Keratinocyte (primary cell): ENCODE measurements at regions not wholly inside any gene's neighbourhood (a gene's known extent, or its start where the extent isn't known, plus 50 kb on each side); places are given as distances from the start of the nearest gene placed in this dataset.

Source experiments
- DNase-seq: peaks from one replicate; pipeline ENCODE4 v3.0.0-alpha.2; 2011; ENCODE audit warnings: low read depth, missing footprints, low spot score
- FAIRE-seq: peaks from 2 replicates; lab custom pipeline; 2011; peaks lifted over from hg19 to GRCh38; lab: Jason Lieb, UNC
- H2AFZ ChIP-seq: 2 replicates; pipeline ENCODE4 v1.6.0; 2012; ENCODE audit warnings: low read length, control low read depth, inconsistent platforms; ENCODE audit not compliant: control insufficient read depth
- H3K27ac ChIP-seq: 2 replicates; pipeline ENCODE4 v1.5.1; 2011; ENCODE audit warnings: low read length; ENCODE audit not compliant: control insufficient read depth, insufficient read depth
- H3K27me3 ChIP-seq: 3 replicates; pipeline ENCODE4 v1.6.0; 2011; ENCODE audit warnings: low read length; ENCODE audit not compliant: control insufficient read depth, insufficient read depth; ENCODE audit errors: extremely low read depth
- H3K36me3 ChIP-seq, 2 experiments: 2 replicates in 1 of 2; 3 replicates in 1 of 2; pipeline ENCODE4 v1.5.1; 2011; ENCODE audit warnings: low read length in 2 of 2, mild to moderate bottlenecking in 1 of 2; ENCODE audit not compliant: control insufficient read depth in 2 of 2, insufficient read depth in 2 of 2; ENCODE audit errors: extremely low read depth in 1 of 2
- H3K4me1 ChIP-seq: 3 replicates; pipeline ENCODE4 v1.5.1; 2011; ENCODE audit warnings: low read length; ENCODE audit not compliant: control insufficient read depth, insufficient read depth; ENCODE audit errors: extremely low read depth
- H3K4me2 ChIP-seq: 3 replicates; pipeline ENCODE4 v1.6.0; 2011; ENCODE audit warnings: low read depth, low read length; ENCODE audit not compliant: control insufficient read depth, insufficient read depth; ENCODE audit errors: extremely low read depth
- H3K4me3 ChIP-seq, 3 experiments: fragments of 200-600 bp in 1 of 3; sonication (generic) in 1 of 3; 2 replicates in 2 of 3; 3 replicates in 1 of 3; pipeline ENCODE4 v1.5.1; 2011 to 2016; ENCODE audit warnings: low read length in 3 of 3, mild to moderate bottlenecking in 3 of 3, control low read depth in 2 of 3, inconsistent platforms in 1 of 3, low read depth in 1 of 3, mixed read lengths in 1 of 3, mixed run types in 1 of 3, moderate library complexity in 1 of 3; ENCODE audit not compliant: control insufficient read depth in 2 of 3, insufficient read depth in 2 of 3; ENCODE audit errors: extremely low read depth in 1 of 3
- H3K79me2 ChIP-seq: 2 replicates; pipeline ENCODE4 v1.6.0; 2012; ENCODE audit warnings: low read length; ENCODE audit not compliant: control insufficient read depth, insufficient read depth
- H3K9ac ChIP-seq: 3 replicates; pipeline ENCODE4 v1.6.0; 2011; ENCODE audit warnings: low read length; ENCODE audit not compliant: control insufficient read depth, insufficient read depth; ENCODE audit errors: extremely low read depth
- H3K9me1 ChIP-seq: 3 replicates; pipeline ENCODE4 v1.6.0; 2011; ENCODE audit warnings: low read length; ENCODE audit not compliant: control insufficient read depth, insufficient read depth; ENCODE audit errors: extremely low read depth
- H3K9me3 ChIP-seq: 2 replicates; pipeline ENCODE4 v1.5.1; 2012; ENCODE audit warnings: low read depth, low read length; ENCODE audit not compliant: control insufficient read depth
- H4K20me1 ChIP-seq: 3 replicates; pipeline ENCODE4 v1.6.0; 2011; ENCODE audit warnings: low read length; ENCODE audit not compliant: control insufficient read depth, insufficient read depth; ENCODE audit errors: extremely low read depth
- EZH2 ChIP-seq: IDR thresholded peaks from one replicate; pipeline ENCODE4 v1.6.1; 2012; ENCODE audit warnings: inconsistent platforms, mild to moderate bottlenecking, low read length, moderate library complexity
- dilution Hi-C: fragments of 300-500 bp; cut with MboI; formaldehyde crosslinking; loops from one replicate; pipeline ENCODE4 v1.7.0; 2020; ENCODE audit warnings: low sequenced_read_pairs; ENCODE audit not compliant: extremely low pct_ligation_motif_present
- TF ChIP-seq, protein P1 (sequence below), 3 experiments: IDR thresholded peaks in 1 of 3; conservative IDR thresholded peaks in 1 of 3; optimal IDR thresholded peaks in 1 of 3; 2 replicates in 2 of 3; 3 replicates in 1 of 3; pipeline versions ENCODE3 to v1.5.1; 2011; ENCODE audit warnings: low read length in 3 of 3, mild to moderate bottlenecking in 3 of 3, moderate library complexity in 2 of 3, control low read depth in 1 of 3, inconsistent platforms in 1 of 3; ENCODE audit not compliant: insufficient read depth in 2 of 3; ENCODE audit errors: extremely low read depth in 1 of 3

DNA sequence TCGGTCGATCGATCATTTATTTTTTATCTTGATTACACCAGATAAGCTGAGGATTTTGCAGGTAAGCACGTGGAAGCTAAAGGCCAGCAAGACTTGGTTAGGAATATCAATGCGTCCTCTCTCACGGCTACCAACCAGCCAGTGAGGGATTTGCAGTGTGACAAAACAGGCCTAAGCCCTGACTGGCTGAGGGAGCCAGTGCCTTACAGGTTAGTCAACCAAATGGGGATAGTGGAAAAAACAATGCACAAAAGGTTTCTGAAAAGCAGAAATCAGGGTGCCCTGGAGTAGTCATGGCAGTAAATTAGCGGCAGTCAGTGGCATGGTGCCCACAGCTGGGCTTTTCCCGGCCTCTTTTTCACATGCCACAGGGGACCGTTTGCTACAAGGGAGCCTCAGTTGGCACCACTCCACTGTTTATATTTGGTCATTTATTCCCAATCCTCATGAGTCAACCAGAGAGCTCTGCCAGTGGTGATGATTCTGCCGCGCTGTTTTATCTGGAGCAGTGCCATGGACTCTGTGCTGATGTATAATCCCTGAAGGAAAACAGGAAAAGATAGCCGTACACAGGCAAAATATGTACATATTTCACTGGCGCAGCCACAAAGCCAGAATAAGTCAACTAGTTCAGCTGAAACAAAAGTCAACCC is 167.6 kb downstream of the RHOU start:
- no peak overlapping the region for H3K27ac ChIP-seq
- no peak overlapping the region for H3K4me2 ChIP-seq
- dilution Hi-C loops = no loop called here
- no peak overlapping the region for H3K4me3 ChIP-seq
- FAIRE-seq (peak; percentile 77), DNase-seq (peak; percentile 2)
- H3K9ac ChIP-seq = no peak overlapping the region
- no peaks in the 10 kb centered on the region for H3K9me1 ChIP-seq
- no peaks in the 10 kb centered on the region for H3K79me2 ChIP-seq
- peaks cover 53% of the 10 kb centered on the region for H3K27me3 ChIP-seq
- peaks cover 7% of the 10 kb centered on the region for H3K4me1 ChIP-seq
- H4K20me1 ChIP-seq = peaks cover 3% of the 10 kb centered on the region
- TF ChIP-seq, protein P1, sequence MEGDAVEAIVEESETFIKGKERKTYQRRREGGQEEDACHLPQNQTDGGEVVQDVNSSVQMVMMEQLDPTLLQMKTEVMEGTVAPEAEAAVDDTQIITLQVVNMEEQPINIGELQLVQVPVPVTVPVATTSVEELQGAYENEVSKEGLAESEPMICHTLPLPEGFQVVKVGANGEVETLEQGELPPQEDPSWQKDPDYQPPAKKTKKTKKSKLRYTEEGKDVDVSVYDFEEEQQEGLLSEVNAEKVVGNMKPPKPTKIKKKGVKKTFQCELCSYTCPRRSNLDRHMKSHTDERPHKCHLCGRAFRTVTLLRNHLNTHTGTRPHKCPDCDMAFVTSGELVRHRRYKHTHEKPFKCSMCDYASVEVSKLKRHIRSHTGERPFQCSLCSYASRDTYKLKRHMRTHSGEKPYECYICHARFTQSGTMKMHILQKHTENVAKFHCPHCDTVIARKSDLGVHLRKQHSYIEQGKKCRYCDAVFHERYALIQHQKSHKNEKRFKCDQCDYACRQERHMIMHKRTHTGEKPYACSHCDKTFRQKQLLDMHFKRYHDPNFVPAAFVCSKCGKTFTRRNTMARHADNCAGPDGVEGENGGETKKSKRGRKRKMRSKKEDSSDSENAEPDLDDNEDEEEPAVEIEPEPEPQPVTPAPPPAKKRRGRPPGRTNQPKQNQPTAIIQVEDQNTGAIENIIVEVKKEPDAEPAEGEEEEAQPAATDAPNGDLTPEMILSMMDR (optimal IDR thresholded peaks at IDR 0.05 in 1 of 3, IDR thresholded peaks at IDR 0.05 in 1 of 3, conservative IDR thresholded peaks at IDR 0.05 in 1 of 3; ENCODE audit: extremely low read depth in 1 of 3, insufficient read depth in 2 of 3, low read length in 3 of 3) = no peak
- TF ChIP-seq EZH2 = no peak
- no peaks in the 10 kb centered on the region for H3K9me3 ChIP-seq
- H3K36me3 ChIP-seq = no peaks in the 10 kb centered on the region
- H2AFZ ChIP-seq = no peak overlapping the region

GRCh38 chr1:228903434-228904071 is 168.3 kb downstream of the RHOU start:
- FAIRE-seq (no peak), DNase-seq (no peak)
- dilution Hi-C loops = no loop called here
- Histone ChIP-seq H3K36me3 (no peaks in the 10 kb centered on the region), H3K79me2 (no peaks in the 10 kb centered on the region), H3K4me2 (no peak overlapping the region), H3K4me1 (peaks cover 7% of the 10 kb centered on the region), H3K9me3 (no peaks in the 10 kb centered on the region), H4K20me1 (peaks cover 3% of the 10 kb centered on the region), H3K9me1 (no peaks in the 10 kb centered on the region), H3K4me3 (no peak overlapping the region), H2AFZ (no peak overlapping the region), H3K9ac (no peak overlapping the region), H3K27ac (no peak overlapping the region), H3K27me3 (peaks cover 53% of the 10 kb centered on the region)
- TF ChIP-seq, protein P1 (optimal IDR thresholded peaks at IDR 0.05 in 1 of 3, IDR thresholded peaks at IDR 0.05 in 1 of 3, conservative IDR thresholded peaks at IDR 0.05 in 1 of 3; ENCODE audit: extremely low read depth in 1 of 3, insufficient read depth in 2 of 3, low read length in 3 of 3) = no peak
- TF ChIP-seq EZH2 = no peak
